H1 (cell line): ENCODE measurements at regions not wholly inside any gene's neighbourhood (a gene's known extent, or its start where the extent isn't known, plus 50 kb on each side); places are given as distances from the start of the nearest gene placed in this dataset.

Experiments used
- CHD7 ChIP-seq: fragments of 300-600 bp; sonication (generic); IDR thresholded peaks from 2 replicates; pipeline ENCODE4 v1.7.1; 2012; ENCODE audit warnings: low read length, moderate library complexity, mild to moderate bottlenecking, inconsistent platforms; ENCODE audit not compliant: insufficient replicate concordance
- HDAC6 ChIP-seq: IDR thresholded peaks from one replicate; pipeline ENCODE4 v1.7.1; 2012; ENCODE audit warnings: low read depth, mild to moderate bottlenecking, inconsistent platforms, low read length, moderate library complexity
- NANOG ChIP-seq: IDR thresholded peaks from 2 replicates; pipeline ENCODE4 v1.6.1; 2011; ENCODE audit warnings: low read length, low read depth, mild to moderate bottlenecking, inconsistent platforms; ENCODE audit not compliant: insufficient read depth, poor library complexity, severe bottlenecking

DNA sequence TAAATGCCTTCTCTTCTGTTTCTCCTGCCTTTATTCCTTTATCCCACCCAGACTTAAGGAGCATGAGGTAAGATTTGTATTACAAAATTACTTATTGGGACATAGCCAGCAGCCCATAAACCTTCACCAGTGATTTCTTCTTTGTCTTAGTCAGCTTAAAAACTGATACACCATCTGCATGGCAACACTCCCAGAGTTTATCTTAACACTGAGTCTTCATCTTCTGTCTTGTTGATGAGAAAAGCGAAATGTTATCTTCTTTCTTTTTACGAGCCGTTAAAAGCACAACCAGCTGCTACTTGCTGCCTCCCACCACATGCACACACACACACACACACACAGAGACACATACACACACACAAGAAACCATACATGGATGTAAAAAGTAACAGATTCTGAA, 116.7 kb downstream of the VCY start (continued):
- TF ChIP-seq CHD7 = no peak
- no peak for TF ChIP-seq HDAC6
- no peak for TF ChIP-seq NANOG
